DOHH2 (cell line): ENCODE measurements at regions not wholly inside any gene's neighbourhood (a gene's known extent, or its start where the extent isn't known, plus 50 kb on each side); places are given as distances from the start of the nearest gene placed in this dataset.

Experiments
- EZH2phosphoT487 ChIP-seq: fragments of 200-600 bp; sonication (generic); IDR thresholded peaks from 2 replicates; pipeline ENCODE4 v1.6.1; 2017; ENCODE audit warnings: borderline replicate concordance, mild to moderate bottlenecking, antibody characterized with exemption, low read length, moderate library complexity, mixed read lengths
- TF ChIP-seq, protein P1 (sequence below): fragments of 200-600 bp; sonication (generic); IDR thresholded peaks from one replicate; pipeline ENCODE4 v1.5.1; 2014; ENCODE audit warnings: antibody characterized with exemption, mild to moderate bottlenecking, low read depth, low read length; ENCODE audit not compliant: poor library complexity, severe bottlenecking

DNA sequence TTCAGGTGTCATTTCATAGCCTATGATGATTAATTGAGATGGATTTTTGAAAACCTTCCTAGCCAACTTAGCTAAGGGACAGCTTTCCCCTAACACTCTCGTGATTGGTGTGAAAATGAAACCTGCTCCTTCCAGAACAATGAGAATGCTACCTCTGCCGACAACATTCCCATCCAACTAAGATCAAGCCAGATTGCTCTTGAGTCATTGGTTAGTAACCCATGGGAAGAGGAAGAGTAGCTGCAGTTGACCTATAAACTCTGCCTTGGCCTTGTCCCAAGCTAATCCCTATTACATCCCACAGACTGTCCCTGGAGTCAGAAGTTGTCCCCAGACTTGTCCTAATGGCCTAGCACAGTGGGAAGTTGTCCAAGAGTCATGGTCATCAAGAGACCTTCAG, 80.5 kb upstream of the SVIL start:
- TF ChIP-seq, protein P1, sequence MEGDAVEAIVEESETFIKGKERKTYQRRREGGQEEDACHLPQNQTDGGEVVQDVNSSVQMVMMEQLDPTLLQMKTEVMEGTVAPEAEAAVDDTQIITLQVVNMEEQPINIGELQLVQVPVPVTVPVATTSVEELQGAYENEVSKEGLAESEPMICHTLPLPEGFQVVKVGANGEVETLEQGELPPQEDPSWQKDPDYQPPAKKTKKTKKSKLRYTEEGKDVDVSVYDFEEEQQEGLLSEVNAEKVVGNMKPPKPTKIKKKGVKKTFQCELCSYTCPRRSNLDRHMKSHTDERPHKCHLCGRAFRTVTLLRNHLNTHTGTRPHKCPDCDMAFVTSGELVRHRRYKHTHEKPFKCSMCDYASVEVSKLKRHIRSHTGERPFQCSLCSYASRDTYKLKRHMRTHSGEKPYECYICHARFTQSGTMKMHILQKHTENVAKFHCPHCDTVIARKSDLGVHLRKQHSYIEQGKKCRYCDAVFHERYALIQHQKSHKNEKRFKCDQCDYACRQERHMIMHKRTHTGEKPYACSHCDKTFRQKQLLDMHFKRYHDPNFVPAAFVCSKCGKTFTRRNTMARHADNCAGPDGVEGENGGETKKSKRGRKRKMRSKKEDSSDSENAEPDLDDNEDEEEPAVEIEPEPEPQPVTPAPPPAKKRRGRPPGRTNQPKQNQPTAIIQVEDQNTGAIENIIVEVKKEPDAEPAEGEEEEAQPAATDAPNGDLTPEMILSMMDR = no peak
- no peak for TF ChIP-seq EZH2phosphoT487
